GM19035 (cell line): ENCODE measurements at regions not wholly inside any gene's neighbourhood (a gene's known extent, or its start where the extent isn't known, plus 50 kb on each side); places are given as distances from the start of the nearest gene placed in this dataset.
"Not testable (repeated sequence)": the region's sequence is repeated elsewhere in the genome, so short reads cannot be mapped to it uniquely, and the experiment has no call there.

Experiments used
- ATAC-seq: cut with Tn5 transposase; IDR thresholded peaks from one replicate; pipeline ENCODE4 v1.9.1; 2021; ENCODE audit not compliant: unreplicated experiment

DNA sequence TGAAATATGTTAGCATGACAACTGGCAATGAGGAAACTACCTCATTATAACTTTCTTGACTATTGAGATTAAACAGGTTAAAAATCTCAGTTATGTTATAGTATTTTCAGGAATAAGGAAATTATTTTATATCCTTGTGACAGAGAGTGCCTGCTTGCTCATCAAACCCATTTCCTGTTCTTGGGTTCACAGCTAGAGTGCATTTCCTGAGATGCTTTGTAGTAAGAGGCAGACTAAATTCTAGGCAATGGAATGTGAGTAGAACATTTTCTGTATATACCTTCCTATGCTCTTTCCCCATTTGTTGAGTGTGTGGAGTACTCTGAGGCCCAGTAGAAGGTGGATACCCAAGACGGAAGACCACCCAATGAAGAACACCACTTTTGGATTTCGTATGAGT is 96.9 kb upstream of the CASK start:
- no peak for ATAC-seq

DNA sequence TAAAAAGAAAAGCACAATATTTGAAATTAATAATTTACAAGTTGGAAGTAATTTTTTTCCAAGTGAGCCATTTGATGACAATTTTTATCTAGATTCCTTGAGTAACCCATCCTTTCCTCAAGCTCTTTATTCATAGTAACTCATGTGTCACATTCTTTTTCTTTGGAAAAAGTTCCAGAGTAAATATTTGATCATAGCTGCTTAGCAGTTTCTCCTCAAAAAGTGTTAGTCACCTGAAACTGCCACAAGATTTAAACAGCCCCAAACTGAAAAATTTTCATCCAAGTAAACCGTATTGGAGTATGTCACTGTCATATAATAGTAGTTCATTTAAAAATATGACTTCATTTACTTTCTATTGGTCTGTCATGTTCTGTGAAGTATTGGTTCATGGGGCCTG is 94.6 kb upstream of the CASK start:
- ATAC-seq: no peak

DNA sequence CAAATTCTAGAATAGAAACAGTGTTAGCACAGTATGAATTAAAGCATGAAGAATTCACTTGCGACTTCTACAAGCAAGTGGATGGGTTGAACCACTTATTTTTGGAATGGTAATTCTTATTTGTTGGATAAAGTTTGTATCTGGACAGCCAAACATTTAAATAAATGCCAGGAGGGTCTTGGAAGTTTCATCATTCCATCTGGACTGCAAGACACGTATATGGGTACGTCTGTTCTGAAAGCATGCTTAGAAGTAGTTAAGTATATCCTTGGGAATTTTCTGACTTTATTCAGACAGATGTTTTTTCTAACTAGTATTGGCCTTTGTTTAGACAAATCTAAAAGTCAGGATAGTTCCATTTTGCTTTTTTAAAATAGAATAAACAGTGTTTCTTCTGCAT is 77.5 kb upstream of the CASK start:
- ATAC-seq: no peak

DNA sequence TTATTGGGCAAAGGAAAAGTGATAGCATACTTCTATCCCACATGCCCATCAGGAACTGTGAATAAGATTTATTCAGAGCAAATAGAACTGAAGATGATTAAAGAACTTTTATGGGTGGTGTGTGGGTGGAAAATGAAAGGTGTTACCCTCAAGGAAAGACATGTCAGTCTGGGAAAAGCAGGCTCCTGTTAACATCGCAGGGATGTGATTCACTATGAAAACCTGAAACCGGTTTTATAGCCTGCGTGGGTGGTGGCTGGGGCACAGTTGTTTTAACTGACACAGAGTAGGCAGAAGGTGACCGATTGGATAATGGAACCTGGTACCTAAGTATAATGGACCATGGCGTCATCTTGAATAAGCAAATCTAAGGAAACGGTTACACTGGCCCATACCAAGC is 61.3 kb upstream of the CASK start:
- ATAC-seq: no peak

DNA sequence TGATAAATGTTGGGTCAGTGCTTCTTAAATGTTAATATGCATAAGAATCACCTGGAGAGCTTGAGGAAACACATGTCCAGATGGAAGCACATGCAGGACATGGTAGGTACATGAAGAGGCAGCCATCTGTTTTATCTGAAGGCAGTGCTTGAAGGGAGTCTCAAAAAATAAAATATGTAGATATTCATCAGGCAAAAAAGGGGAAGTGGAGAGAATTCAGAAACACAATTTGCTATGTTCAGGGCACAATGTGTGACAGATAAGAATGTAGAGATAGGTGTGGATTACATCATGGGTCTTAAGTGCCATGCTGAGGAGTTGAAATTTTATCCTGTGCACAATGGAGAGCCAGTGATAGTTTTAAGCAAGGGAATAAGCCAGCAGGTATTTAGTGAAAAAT is 59.6 kb upstream of the CASK start:
- ATAC-seq: no peak

DNA sequence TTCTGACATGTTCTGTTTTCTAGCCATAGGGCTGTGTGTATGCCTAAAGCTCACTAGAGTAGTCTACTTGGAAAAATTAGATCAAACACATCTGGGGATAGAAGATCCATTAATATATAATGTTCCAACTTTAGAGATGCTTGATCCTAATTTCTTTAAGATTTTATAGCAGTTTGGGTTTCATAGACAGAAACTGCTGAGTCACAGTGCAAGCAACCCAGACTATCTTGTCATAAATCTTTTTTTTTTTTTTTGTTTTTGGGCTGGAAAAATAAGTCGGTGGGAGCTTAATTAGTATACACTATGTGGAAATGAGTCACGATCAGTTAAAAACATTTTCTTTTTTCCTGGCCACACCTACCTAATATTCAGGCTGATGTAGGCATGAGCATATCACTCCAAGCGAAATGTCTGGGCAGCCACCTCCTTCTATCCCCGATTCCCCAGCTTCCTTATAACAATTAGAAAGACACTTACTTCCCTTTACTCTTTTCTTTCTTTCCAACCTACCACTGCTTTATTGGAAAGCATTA is 58.2 kb upstream of the CASK start:
- no peak for ATAC-seq

DNA sequence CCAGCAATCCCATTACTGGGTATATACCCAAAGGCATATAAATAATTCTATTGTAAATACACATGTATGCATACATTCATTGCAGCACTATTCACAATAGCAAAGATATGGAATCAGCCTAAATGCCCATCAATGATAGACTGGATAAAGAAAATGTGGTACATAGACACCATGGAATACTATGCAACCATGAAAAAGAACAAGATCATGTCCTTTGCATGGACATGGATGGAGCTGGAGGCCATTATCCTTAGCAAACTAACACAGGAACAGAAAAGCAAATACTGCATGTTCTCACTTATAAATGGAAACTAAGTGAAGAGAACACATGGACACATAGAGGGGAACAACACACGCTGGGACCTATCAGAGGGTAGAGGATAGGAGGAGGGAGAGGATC is 51.3 kb upstream of the CASK start:
- not testable (repeated sequence) for ATAC-seq

DNA sequence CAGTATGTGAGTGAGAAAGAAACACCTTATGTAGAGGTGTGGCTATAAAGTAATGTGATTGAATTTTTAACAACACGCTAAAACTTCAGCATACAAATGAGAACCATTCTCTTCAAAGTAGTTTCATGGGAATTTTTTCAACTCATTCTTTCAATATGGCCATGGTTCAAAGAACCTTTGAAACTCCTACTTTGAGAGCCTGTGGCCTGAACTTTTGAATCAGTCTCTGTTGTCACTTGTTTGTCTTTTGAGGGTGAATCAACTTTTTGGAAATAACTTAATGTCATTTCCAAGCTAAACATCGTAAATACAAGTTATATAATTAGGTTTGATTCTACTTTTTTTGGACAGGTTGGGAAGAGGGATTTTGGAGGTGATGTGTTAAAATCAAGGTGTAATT is 49.9 kb upstream of the CASK start:
- ATAC-seq: no peak
